ENCODE measurements at regions not wholly inside any gene's neighbourhood (a gene's known extent, or its start where the extent isn't known, plus 50 kb on each side); places are given as distances from the start of the nearest gene placed in this dataset.

DNA sequence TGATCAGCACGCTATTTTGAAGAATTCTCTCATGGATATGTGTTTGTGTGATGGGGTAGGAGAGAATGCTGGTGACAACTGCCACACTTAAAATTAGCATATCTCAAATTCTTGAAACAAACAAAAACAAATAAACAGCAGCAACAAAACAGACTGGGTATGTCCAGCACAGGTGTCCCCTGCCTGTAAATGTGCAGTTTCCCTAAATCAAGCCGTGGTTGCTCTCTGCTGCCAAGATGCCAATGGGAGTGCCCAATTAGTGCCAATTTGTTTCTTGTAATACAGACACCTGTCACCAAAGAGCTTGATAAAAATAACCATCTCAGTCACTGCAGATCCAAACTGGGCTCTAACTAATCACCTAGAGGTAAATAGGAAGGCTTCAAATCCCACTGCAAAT lies 144.2 kb upstream of the SMARCA2 start:
- Histone ChIP-seq H3K79me2 (replicated peaks; ENCODE audit: insufficient read depth, low read length) (no peaks in the 10 kb centered on the region), H3K4me2 (ENCODE audit: low read length) (no peak overlapping the region), H3K36me3 (ENCODE audit: insufficient read depth, low read length) (no peaks in the 10 kb centered on the region), H4K20me1 (ENCODE audit: insufficient read depth) (no peaks in the 10 kb centered on the region), H2AFZ (ENCODE audit: low read depth, low read length) (no peak overlapping the region), H3K4me3 (ENCODE audit: low read length) (no peak overlapping the region), H3K27me3 (ENCODE audit: insufficient read depth, low read depth, low read length) (no peaks in the 10 kb centered on the region), H3F3A (ENCODE audit: insufficient read depth, low read length, poor library complexity, severe bottlenecking) (no peaks in the 10 kb centered on the region), H3K9me2 (ENCODE audit: insufficient read depth, low read length) (no peaks in the 10 kb centered on the region), H3K27ac (ENCODE audit: low read length) (no peak overlapping the region), H3K9ac (ENCODE audit: low read length) (no peak overlapping the region), H3K9me3 (ENCODE audit: low read length) (no peaks in the 10 kb centered on the region)
- TF ChIP-seq, protein P1, sequence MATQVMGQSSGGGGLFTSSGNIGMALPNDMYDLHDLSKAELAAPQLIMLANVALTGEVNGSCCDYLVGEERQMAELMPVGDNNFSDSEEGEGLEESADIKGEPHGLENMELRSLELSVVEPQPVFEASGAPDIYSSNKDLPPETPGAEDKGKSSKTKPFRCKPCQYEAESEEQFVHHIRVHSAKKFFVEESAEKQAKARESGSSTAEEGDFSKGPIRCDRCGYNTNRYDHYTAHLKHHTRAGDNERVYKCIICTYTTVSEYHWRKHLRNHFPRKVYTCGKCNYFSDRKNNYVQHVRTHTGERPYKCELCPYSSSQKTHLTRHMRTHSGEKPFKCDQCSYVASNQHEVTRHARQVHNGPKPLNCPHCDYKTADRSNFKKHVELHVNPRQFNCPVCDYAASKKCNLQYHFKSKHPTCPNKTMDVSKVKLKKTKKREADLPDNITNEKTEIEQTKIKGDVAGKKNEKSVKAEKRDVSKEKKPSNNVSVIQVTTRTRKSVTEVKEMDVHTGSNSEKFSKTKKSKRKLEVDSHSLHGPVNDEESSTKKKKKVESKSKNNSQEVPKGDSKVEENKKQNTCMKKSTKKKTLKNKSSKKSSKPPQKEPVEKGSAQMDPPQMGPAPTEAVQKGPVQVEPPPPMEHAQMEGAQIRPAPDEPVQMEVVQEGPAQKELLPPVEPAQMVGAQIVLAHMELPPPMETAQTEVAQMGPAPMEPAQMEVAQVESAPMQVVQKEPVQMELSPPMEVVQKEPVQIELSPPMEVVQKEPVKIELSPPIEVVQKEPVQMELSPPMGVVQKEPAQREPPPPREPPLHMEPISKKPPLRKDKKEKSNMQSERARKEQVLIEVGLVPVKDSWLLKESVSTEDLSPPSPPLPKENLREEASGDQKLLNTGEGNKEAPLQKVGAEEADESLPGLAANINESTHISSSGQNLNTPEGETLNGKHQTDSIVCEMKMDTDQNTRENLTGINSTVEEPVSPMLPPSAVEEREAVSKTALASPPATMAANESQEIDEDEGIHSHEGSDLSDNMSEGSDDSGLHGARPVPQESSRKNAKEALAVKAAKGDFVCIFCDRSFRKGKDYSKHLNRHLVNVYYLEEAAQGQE (IDR thresholded peaks at IDR 0.05; ENCODE audit: borderline replicate concordance): no peak
- TF ChIP-seq MXI1 (conservative IDR thresholded peaks at IDR 0.05; ENCODE audit: poor library complexity, severe bottlenecking): no peak
- no peak for TF ChIP-seq POLR2AphosphoS5 (IDR thresholded peaks at IDR 0.05)
- no peak for TF ChIP-seq EZH2 (IDR thresholded peaks at IDR 0.05; ENCODE audit: borderline replicate concordance, insufficient read depth, low read length, poor library complexity, severe bottlenecking)
- no peak for TF ChIP-seq SMC3 (conservative IDR thresholded peaks at IDR 0.05; ENCODE audit: poor library complexity)
- TF ChIP-seq EP300 (conservative IDR thresholded peaks at IDR 0.05; ENCODE audit: poor library complexity, severe bottlenecking): no peak
- TF ChIP-seq TAF1 (IDR thresholded peaks at IDR 0.05; ENCODE audit: low read depth): no peak

DNA sequence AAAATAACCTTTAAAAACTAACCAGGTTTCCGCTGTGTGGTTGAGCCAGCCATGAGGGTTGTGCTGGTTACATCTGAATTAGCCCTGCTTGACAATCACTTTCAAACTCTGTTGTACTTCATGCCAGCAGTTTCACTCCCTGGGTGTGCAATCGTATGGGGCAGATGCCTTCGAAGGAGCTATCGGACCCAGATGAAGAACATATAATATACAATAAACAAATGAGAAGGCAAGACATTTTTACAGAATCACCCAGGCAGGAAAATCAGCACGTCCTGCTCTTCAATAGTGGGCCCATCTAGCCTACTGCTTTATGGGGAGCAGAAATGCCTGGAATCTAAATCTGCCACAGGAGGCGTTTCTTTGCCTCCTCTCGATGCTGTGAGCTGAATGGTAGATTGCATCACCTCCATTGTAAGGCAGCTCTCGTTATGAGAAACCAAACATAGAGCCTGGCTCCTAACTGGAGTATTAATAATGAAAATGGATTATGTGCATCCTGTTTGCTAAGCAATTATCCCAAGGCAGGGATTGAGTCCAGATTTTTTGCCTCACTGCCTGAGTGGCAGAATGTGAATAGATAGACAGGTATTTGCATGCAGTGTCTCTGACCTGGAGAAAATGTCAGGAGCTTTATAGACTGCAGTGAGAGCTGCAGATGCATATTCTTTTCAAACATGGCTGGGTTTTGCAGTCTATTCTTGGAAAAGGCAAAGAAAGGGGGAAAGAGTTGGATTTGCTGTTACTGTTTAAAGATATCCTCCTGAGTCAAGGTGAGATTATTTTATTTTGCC lies 143.3 kb upstream of the SMARCA2 start:
- Histone ChIP-seq H3K9ac (ENCODE audit: low read length) (peak overlapping the region; percentile 11), H3K27ac (ENCODE audit: low read length) (peak overlapping the region; percentile 22), H2AFZ (ENCODE audit: low read depth, low read length) (no peak overlapping the region), H3F3A (ENCODE audit: insufficient read depth, low read length, poor library complexity, severe bottlenecking) (no peaks in the 10 kb centered on the region), H3K9me3 (ENCODE audit: low read length) (no peaks in the 10 kb centered on the region), H3K4me2 (ENCODE audit: low read length) (no peak overlapping the region), H3K27me3 (ENCODE audit: insufficient read depth, low read depth, low read length) (no peaks in the 10 kb centered on the region), H4K20me1 (ENCODE audit: insufficient read depth) (no peaks in the 10 kb centered on the region), H3K79me2 (replicated peaks; ENCODE audit: insufficient read depth, low read length) (no peaks in the 10 kb centered on the region), H3K9me2 (ENCODE audit: insufficient read depth, low read length) (no peaks in the 10 kb centered on the region), H3K36me3 (ENCODE audit: insufficient read depth, low read length) (no peaks in the 10 kb centered on the region), H3K4me3 (ENCODE audit: low read length) (peak overlapping the region; percentile 13)
- TF ChIP-seq EZH2 (IDR thresholded peaks at IDR 0.05; ENCODE audit: borderline replicate concordance, insufficient read depth, low read length, poor library complexity, severe bottlenecking): no peak
- TF ChIP-seq, protein P2, sequence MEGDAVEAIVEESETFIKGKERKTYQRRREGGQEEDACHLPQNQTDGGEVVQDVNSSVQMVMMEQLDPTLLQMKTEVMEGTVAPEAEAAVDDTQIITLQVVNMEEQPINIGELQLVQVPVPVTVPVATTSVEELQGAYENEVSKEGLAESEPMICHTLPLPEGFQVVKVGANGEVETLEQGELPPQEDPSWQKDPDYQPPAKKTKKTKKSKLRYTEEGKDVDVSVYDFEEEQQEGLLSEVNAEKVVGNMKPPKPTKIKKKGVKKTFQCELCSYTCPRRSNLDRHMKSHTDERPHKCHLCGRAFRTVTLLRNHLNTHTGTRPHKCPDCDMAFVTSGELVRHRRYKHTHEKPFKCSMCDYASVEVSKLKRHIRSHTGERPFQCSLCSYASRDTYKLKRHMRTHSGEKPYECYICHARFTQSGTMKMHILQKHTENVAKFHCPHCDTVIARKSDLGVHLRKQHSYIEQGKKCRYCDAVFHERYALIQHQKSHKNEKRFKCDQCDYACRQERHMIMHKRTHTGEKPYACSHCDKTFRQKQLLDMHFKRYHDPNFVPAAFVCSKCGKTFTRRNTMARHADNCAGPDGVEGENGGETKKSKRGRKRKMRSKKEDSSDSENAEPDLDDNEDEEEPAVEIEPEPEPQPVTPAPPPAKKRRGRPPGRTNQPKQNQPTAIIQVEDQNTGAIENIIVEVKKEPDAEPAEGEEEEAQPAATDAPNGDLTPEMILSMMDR (IDR thresholded peaks at IDR 0.05; ENCODE audit: poor library complexity, severe bottlenecking): peak; percentile 32

Data from neural cell (in vitro differentiated cells).